Stimulated activated naive B cell treated with anti-CD40 and anti-IgM and Interleukin-4, amounts not matched to agents 10 μg/mL and 1 μg/mL and 100 μg/mL, for 72 hours (primary cell): ENCODE measurements at regions not wholly inside any gene's neighbourhood (a gene's known extent, or its start where the extent isn't known, plus 50 kb on each side); places are given as distances from the start of the nearest gene placed in this dataset.
"Not testable (repeated sequence)": the region's sequence is repeated elsewhere in the genome, so short reads cannot be mapped to it uniquely, and the experiment has no call there.

Source experiments
- ATAC-seq, 2 donors: fragments of 150-1000 bp; cut with Tn5 transposase; replicated peaks; 2 replicates each; pipeline ENCODE4 v1.10.0; 2021; ENCODE audit warnings: moderate library complexity in 1 of 2
- DNase-seq: peaks from one replicate; pipeline ENCODE4 v3.0.0; 2021
- H3K27ac Mint-ChIP-seq: one replicate; pipeline ENCODE4 v1.8.0; 2022; ENCODE audit warnings: mild to moderate bottlenecking, mixed read lengths
- H3K27me3 Mint-ChIP-seq, 2 donors: one replicate each; pipeline ENCODE4 v1.8.0; 2022; ENCODE audit warnings: mixed read lengths in 2 of 2
- H3K36me3 Mint-ChIP-seq, 2 donors: one replicate each; pipeline ENCODE4 v1.8.0; 2022; ENCODE audit warnings: mixed read lengths in 2 of 2, mild to moderate bottlenecking in 1 of 2
- H3K4me1 Mint-ChIP-seq, 2 donors: one replicate each; pipeline ENCODE4 v1.8.0; 2022; ENCODE audit warnings: mixed read lengths in 2 of 2, mild to moderate bottlenecking in 1 of 2
- H3K4me3 Mint-ChIP-seq, 2 donors: one replicate each; pipeline ENCODE4 v1.8.0; 2022; ENCODE audit warnings: mild to moderate bottlenecking in 2 of 2, mixed read lengths in 2 of 2, moderate library complexity in 1 of 2
- H3K9me3 Mint-ChIP-seq, 2 donors: one replicate each; pipeline ENCODE4 v1.8.0; 2022; ENCODE audit warnings: mixed read lengths in 2 of 2, mild to moderate bottlenecking in 1 of 2

DNA sequence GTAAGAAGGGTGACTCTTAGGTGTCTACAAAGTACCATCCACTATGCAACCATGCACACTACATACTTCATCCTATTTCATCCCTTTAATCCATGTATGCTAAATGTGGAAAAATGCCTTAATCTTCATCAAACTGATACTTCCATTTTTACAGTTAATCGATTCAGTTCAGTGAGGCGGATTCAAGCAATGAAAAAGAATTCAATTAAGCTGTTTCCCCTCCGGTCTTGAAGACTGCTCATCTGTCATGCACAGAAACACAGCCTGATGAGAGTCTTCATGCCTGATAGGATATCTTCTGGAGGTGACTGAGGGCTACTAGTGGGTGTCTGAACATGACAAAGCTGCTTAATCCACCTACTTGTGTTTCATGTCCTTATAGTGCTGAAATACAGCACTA, 270.6 kb upstream of the ALCAM start:
- Mint-ChIP-seq H3K36me3 (no peaks in the 10 kb centered on the region), H3K4me1 (no peaks in the 10 kb centered on the region), H3K9me3 (peaks cover 6% of the 10 kb centered on the region in 2 donors), H3K4me3 (no peak overlapping the region), H3K27me3 (peaks cover 0 to 8% of the 10 kb centered on the region in 2 donors), H3K27ac (no peak overlapping the region)
- no peak for ATAC-seq
- DNase-seq, result no peak

DNA sequence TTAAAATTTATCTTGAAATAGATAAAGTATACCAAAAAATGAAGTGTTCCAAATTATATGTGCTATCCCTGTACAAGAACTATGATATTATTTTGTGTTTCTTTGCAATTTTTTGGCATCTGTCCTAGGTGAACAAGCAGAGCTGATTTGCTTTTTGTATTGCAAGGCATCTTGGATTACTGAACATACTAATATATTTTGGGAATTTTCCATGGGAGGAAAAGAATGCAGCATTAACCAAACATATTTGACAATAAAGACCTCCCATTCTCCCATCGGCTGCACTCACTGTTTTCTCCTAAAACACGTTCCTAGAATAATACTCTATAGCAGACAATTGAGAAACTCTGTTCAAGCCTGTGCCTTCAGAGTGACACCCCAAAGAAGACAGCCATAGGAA, 265.1 kb upstream of the ALCAM start:
- no peaks in the 10 kb centered on the region for H3K27me3 Mint-ChIP-seq
- H3K36me3 Mint-ChIP-seq, result no peaks in the 10 kb centered on the region
- ATAC-seq (no peak), DNase-seq (no peak)
- no peaks in the 10 kb centered on the region for H3K9me3 Mint-ChIP-seq
- no peaks in the 10 kb centered on the region for H3K4me1 Mint-ChIP-seq
- no peak overlapping the region for H3K4me3 Mint-ChIP-seq
- no peak overlapping the region for H3K27ac Mint-ChIP-seq

DNA sequence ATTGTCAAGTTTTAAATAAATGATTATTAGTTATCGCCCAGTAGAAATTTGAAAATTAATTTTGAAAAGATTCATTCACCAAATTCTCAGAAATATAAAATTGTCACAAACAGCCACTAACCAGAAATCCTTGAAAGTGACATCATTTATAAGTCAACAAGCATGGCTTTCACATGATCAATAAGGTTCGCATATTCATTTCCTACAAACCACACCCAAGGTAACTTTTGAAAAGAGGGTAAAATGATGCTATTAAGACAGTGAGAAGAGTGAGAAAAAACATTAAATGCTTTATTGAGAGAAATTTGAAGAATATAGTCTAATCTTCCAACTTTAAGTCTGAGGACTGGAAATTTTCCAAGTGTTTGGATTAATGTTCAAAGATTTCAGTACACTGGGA, 263.6 kb upstream of the ALCAM start:
- H3K27ac Mint-ChIP-seq, result no peak overlapping the region
- H3K4me3 Mint-ChIP-seq, result no peak overlapping the region
- no peaks in the 10 kb centered on the region for H3K36me3 Mint-ChIP-seq
- ATAC-seq (no peak), DNase-seq (no peak)
- no peaks in the 10 kb centered on the region for H3K4me1 Mint-ChIP-seq
- no peaks in the 10 kb centered on the region for H3K9me3 Mint-ChIP-seq
- H3K27me3 Mint-ChIP-seq, result no peaks in the 10 kb centered on the region

DNA sequence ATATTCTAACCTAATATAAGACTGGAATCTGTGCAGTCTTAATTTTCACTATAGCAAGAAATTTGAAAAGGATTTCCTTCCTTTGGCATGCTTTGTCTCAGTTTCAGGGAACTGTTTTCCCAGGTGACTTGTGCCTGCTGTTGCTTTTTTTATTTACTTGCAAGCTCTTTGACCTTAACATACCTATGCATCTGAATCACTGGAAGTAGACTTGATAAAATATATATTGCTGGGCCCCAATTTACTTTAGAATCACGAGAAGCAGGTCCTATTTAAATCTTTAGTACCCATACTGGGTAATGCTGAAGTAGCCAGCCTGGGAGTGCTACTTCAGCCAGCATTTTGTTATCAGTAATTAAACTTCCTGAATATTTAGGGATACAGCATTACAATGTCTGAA, 257.9 kb upstream of the ALCAM start:
- ATAC-seq (no peak), DNase-seq (no peak)
- H3K4me1 Mint-ChIP-seq, result no peaks in the 10 kb centered on the region
- no peak overlapping the region for H3K4me3 Mint-ChIP-seq
- H3K36me3 Mint-ChIP-seq, result peaks cover 0 to 2% of the 10 kb centered on the region in 2 donors
- H3K27ac Mint-ChIP-seq, result no peak overlapping the region
- H3K27me3 Mint-ChIP-seq, result no peaks in the 10 kb centered on the region
- peaks cover 8 to 12% of the 10 kb centered on the region in 2 donors for H3K9me3 Mint-ChIP-seq

DNA sequence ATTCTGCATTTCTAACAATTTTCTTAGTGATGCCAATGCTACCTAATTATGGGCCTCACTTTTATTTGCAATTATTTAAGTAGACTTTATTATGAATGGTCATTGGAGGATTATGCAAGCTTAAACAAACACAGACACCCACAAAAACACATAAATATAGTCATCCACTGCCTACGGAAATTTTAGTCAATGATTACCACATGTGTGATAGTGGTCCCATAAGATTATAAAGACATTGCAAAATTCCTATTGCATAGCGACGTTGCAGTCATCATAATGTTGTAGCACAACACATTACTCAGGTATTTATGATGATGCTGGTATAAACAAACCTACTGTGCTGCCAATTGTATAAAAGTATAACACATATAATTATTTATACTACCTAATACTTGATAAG, 247.8 kb upstream of the ALCAM start:
- H3K36me3 Mint-ChIP-seq, result no peaks in the 10 kb centered on the region
- DNase-seq (no peak), ATAC-seq (no peak)
- H3K4me1 Mint-ChIP-seq, result no peaks in the 10 kb centered on the region
- H3K27me3 Mint-ChIP-seq, result no peaks in the 10 kb centered on the region
- H3K27ac Mint-ChIP-seq, result no peak overlapping the region
- H3K4me3 Mint-ChIP-seq, result no peak overlapping the region
- H3K9me3 Mint-ChIP-seq, result peaks cover 0 to 2% of the 10 kb centered on the region in 2 donors

DNA sequence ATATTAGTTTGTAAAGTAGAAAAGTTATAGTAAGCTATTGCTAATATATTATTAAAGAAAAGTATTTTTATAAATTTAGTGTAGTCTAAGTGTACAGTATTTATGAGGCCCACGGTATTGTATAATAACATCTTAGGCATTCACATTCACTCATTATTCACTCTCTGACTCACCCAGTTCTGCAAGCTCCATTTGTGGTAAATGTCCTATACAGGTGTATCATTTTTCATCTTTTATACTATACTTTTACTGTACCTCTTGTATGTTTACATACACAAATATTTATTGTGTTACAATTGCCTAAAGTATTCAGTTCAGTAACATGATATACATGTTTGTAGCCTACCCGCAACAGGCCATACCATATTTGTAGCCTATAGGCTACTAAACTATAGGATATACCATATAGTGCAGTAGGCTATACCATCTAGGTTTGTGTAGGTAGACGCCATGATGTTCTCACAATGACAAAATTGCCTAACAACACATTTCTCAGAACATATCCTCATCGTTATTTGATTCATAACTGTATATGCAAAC, 246.8 kb upstream of the ALCAM start:
- no peaks in the 10 kb centered on the region for H3K36me3 Mint-ChIP-seq
- no peaks in the 10 kb centered on the region for H3K27me3 Mint-ChIP-seq
- no peak overlapping the region for H3K4me3 Mint-ChIP-seq

DNA sequence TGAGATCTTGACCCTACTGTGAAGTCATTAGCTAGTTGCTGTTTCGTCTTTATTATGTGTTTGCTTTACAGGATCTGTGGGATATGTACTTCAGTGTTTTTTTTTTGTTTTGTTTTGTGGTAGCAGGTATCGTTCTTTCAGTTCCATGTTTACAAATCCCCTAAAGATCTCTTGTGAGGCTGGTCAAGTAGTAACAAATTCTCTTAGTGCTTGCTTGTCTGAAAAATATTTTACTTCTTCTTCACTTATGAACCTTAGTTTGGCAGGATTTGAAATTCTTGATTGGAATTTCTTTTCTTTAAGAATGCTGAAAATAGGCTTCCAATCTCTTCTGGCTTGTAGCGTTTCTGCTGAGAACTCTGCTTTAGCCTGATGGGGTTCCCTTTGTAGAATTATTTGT, 235.8 kb upstream of the ALCAM start:
- H3K4me3 Mint-ChIP-seq, result no peak overlapping the region
- no peak for ATAC-seq
- H3K4me1 Mint-ChIP-seq, result no peaks in the 10 kb centered on the region
- no peaks in the 10 kb centered on the region for H3K27me3 Mint-ChIP-seq
- no peak overlapping the region for H3K27ac Mint-ChIP-seq
- H3K9me3 Mint-ChIP-seq, result peaks cover 21 to 24% of the 10 kb centered on the region in 2 donors
- DNase-seq, result no peak
- no peaks in the 10 kb centered on the region for H3K36me3 Mint-ChIP-seq

More for the DNA sequence above, 246.8 kb upstream of the ALCAM start:
- no peak for DNase-seq
- Mint-ChIP-seq H3K9me3 (peaks cover 0 to 2% of the 10 kb centered on the region in 2 donors), H3K4me1 (no peaks in the 10 kb centered on the region), H3K27ac (no peak overlapping the region)
- no peak for ATAC-seq

DNA sequence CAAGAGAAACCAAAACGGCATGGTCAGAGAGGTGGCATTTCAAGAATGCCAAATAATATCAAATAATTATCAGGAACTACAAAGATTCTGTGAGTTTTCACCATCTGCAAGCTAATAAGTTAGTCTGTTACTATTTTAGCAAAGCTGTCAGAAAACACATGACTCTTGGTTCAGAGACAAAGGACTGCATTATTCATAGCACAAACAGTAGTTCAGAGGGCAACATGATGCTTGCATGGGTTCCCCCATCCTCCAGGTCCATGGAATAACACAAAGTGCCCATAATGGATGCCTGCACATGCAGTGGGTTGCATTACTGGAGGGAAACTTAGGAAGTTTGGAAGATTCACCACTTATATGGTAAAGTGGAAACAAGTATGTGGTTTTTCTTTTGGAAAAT, 228.8 kb upstream of the ALCAM start:
- ATAC-seq, result no peak
- no peak for DNase-seq
- Mint-ChIP-seq H3K27ac (no peak overlapping the region), H3K4me1 (no peaks in the 10 kb centered on the region), H3K27me3 (no peaks in the 10 kb centered on the region), H3K36me3 (no peaks in the 10 kb centered on the region), H3K4me3 (no peak overlapping the region), H3K9me3 (no peaks in the 10 kb centered on the region)

DNA sequence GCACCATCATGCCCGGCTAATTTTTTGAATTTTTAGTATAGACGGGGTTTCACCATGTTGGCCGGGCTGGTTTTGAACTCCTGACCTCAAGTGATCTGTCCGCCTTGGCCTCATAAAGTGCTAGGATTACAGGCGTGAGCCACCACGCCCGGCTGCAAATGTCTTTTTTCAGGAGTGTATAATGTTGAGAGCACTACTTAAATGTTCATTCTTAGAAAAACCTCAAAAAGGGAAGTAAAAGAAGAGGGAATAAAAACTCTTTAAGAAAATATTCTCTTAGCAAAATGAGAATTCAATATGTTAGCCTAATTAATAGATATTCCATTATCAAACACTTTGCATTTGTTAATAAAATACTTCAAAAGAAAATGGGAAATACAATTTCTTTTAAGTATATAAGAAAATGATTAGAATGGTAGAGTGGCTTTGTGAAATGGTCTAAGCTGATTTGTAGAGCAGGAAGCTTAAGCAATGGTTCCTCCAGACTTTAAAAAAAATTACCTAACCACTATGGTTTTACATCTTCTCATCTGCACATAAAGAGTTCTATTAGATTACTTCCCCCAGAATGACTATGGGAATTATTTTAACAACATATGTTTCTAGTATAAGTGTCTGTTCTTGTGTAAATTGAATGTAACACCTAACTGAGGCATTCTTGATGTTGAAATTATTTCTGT, 226.7 kb upstream of the ALCAM start:
- DNase-seq (no peak), ATAC-seq (peak; percentile 33 to 42)
- no peak overlapping the region for H3K27ac Mint-ChIP-seq

DNA sequence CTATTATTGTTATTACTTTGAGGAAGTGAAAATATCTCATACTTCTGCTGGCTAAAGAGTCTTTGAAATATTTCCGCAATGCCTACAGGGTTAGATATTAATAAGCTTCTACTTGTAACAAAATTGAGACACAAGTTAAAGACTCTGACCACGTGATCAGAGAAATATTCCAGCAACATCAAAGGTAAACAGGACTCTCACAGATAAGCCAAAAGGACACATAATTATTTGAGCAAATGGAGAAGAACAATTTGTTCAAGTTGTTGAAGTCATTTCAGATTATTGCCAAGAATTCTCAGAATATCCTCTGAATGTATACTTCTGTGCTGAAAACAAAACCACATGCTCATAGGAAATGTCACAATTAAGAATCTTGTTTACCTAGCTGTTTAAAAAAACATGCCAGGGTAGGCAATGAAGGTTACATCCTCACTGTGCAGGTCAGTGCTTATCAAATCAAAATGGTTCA, 225.8 kb upstream of the ALCAM start:
- Mint-ChIP-seq H3K4me3 (no peak overlapping the region), H3K4me1 (no peaks in the 10 kb centered on the region), H3K27me3 (no peaks in the 10 kb centered on the region), H3K9me3 (no peaks in the 10 kb centered on the region), H3K27ac (no peak overlapping the region), H3K36me3 (no peaks in the 10 kb centered on the region)
- DNase-seq, result no peak
- ATAC-seq, result no peak

More for the DNA sequence above, 226.7 kb upstream of the ALCAM start:
- H3K4me3 Mint-ChIP-seq, result no peak overlapping the region
- H3K9me3 Mint-ChIP-seq, result no peaks in the 10 kb centered on the region
- H3K36me3 Mint-ChIP-seq, result no peaks in the 10 kb centered on the region
- no peaks in the 10 kb centered on the region for H3K27me3 Mint-ChIP-seq
- no peaks in the 10 kb centered on the region for H3K4me1 Mint-ChIP-seq

DNA sequence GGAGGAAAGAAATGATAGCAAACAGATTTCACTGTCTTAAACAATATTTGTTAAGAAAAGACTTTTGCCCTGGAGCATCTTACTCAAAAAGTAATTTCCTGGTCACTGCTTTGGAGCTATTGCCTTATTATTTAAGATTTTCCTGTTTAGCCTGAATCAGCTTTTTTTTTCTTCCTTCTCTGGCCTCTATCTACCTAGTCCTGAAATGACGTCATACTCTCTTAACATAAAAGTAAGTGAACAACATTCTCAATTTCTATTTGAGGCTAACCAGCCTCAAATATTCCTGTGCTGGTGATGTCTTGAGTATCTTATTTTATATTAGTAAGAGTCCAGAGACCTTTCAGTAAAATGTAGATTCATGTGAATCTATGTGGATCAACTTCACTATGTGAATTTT, 221.9 kb upstream of the ALCAM start:
- DNase-seq (no peak), ATAC-seq (no peak)
- Mint-ChIP-seq H3K36me3 (no peaks in the 10 kb centered on the region), H3K4me3 (no peak overlapping the region), H3K9me3 (peaks cover 2 to 5% of the 10 kb centered on the region in 2 donors), H3K27ac (no peak overlapping the region), H3K27me3 (peaks cover 0 to 8% of the 10 kb centered on the region in 2 donors), H3K4me1 (no peaks in the 10 kb centered on the region)

DNA sequence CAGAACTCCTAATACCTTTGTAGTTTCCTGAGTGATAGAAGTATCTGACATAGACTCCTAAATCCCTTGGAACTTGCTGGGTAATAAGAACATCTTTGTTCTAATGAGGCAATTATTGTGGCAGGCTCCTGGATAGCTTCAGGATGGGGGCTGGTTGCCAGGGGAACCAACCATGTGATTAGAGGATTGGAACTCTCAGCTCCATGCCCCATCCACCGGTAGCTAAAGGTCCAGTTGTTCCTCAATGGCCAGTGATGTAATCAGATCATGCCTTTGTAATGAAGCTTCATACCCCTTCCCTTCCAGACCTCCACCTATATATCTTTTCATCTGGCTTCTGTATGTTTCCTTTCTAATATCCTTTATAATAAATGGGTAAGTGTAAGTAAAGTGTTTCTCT, 221.2 kb upstream of the ALCAM start:
- Mint-ChIP-seq H3K27me3 (peaks cover 0 to 9% of the 10 kb centered on the region in 2 donors), H3K27ac (no peak overlapping the region), H3K4me1 (no peaks in the 10 kb centered on the region), H3K36me3 (no peaks in the 10 kb centered on the region), H3K9me3 (peaks cover 3 to 6% of the 10 kb centered on the region in 2 donors), H3K4me3 (no peak overlapping the region)
- DNase-seq (no peak), ATAC-seq (no peak)

DNA sequence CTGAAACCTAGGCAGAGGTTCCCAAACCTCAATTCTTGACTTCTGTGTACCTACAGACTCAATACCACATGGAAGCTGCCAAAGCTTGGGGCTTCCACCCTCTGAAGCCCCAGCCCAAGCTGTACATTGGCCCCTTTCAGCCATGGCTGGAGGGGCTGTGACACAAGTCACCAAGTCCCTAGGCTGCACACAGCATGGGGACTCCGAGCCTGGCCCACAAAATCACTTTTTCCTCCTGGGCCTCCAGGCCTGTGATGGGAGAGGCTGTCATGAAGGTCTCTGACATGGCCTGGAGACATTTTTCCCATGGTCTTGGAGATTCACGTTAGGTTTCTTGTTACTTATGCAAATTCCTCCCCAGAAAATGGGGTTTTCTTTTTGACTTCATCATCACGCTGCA, 217.5 kb upstream of the ALCAM start:
- H3K9me3 Mint-ChIP-seq, H3K27ac Mint-ChIP-seq, H3K4me1 Mint-ChIP-seq, H3K36me3 Mint-ChIP-seq, ATAC-seq, DNase-seq, H3K27me3 Mint-ChIP-seq, H3K4me3 Mint-ChIP-seq: not testable (repeated sequence)

DNA sequence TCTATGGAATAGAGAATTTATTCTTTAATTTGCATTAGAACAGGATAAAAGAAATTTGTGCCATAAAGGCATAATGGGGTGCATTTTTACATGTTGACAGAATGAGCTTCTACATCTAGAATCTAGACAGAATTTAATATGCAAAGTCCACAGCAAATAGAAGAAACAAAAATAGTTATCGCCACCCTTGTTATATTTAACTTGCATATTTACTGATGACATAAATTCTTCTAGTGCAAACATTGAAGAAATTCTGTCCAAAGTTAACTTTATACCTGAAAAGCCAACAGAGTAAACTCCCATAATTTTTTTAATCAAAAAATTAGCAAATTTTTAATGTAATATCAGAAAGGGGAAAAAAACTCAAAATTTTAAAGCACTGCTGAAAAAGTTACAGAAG, 213.7 kb upstream of the ALCAM start:
- H3K4me1 Mint-ChIP-seq, result no peaks in the 10 kb centered on the region
- H3K27me3 Mint-ChIP-seq, result peaks cover 0 to 9% of the 10 kb centered on the region in 2 donors
- DNase-seq (no peak), ATAC-seq (no peak)
- no peaks in the 10 kb centered on the region for H3K36me3 Mint-ChIP-seq
- no peak overlapping the region for H3K27ac Mint-ChIP-seq
- H3K4me3 Mint-ChIP-seq, result no peak overlapping the region
- peaks cover 3 to 6% of the 10 kb centered on the region in 2 donors for H3K9me3 Mint-ChIP-seq

DNA sequence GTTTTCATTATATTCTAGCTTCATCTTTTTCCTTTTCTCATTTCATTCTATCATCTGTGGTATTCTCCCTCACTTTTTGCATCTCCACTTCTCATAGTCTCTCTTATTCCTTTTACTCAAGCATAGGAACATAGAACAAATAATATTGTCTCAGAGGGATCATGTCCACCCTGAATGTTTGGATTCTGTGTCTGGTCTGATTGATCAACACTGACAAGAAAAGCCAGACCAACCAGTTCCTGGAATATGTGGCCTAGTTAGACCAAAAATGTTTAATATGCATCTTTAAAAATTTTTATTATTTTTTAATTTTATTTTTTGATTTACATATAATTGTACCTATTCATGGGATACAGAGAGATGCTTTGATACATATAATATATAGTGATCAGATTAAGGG, 212.0 kb upstream of the ALCAM start:
- H3K36me3 Mint-ChIP-seq, result no peaks in the 10 kb centered on the region
- ATAC-seq (no peak), DNase-seq (no peak)
- H3K27ac Mint-ChIP-seq, result no peak overlapping the region
- H3K4me1 Mint-ChIP-seq, result no peaks in the 10 kb centered on the region
- H3K27me3 Mint-ChIP-seq, result peaks cover 0 to 3% of the 10 kb centered on the region in 2 donors
- peaks cover 3% of the 10 kb centered on the region in 2 donors for H3K9me3 Mint-ChIP-seq
- no peak overlapping the region for H3K4me3 Mint-ChIP-seq
